ENCODE measurements at regions not wholly inside any gene's neighbourhood (a gene's known extent, or its start where the extent isn't known, plus 50 kb on each side); places are given as distances from the start of the nearest gene placed in this dataset.

DNA sequence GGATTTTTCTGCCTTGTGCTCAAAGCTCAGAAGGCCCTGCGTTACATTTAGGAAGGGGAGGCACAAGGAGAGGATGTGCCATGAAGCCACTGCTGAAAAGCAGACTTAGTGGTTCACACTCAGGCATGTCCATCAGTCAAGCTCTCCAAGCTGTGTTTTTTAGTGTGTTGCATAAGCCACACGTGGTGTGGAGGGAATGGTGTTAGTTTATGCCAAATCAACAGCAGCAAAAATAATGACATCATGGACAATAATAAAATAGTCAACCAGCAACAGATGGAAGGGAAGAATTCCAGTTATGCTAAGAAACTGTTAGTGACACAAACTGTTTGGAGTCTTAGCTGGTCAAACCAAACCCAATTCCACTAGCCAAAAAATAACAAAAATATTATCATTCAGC lies 438.3 kb downstream of the NPIPA7 start:
- ChIA-PET CTCF (no interaction called here), POLR2A (ENCODE audit: unreplicated experiment) (no interaction called here)
- DNase-seq (no peak), ATAC-seq (ENCODE audit: low read depth) (no peak)
- no peak for TF ChIP-seq FOS (IDR thresholded peaks at IDR 0.05; ENCODE audit: low read depth, low read length)
- TF ChIP-seq BHLHE40 (IDR thresholded peaks at IDR 0.05; ENCODE audit: low read depth, low read length): no peak
- TF ChIP-seq, protein P1, sequence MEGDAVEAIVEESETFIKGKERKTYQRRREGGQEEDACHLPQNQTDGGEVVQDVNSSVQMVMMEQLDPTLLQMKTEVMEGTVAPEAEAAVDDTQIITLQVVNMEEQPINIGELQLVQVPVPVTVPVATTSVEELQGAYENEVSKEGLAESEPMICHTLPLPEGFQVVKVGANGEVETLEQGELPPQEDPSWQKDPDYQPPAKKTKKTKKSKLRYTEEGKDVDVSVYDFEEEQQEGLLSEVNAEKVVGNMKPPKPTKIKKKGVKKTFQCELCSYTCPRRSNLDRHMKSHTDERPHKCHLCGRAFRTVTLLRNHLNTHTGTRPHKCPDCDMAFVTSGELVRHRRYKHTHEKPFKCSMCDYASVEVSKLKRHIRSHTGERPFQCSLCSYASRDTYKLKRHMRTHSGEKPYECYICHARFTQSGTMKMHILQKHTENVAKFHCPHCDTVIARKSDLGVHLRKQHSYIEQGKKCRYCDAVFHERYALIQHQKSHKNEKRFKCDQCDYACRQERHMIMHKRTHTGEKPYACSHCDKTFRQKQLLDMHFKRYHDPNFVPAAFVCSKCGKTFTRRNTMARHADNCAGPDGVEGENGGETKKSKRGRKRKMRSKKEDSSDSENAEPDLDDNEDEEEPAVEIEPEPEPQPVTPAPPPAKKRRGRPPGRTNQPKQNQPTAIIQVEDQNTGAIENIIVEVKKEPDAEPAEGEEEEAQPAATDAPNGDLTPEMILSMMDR (conservative IDR thresholded peaks at IDR 0.05; ENCODE audit: low read depth, low read length): no peak
- TF ChIP-seq, protein P2, sequence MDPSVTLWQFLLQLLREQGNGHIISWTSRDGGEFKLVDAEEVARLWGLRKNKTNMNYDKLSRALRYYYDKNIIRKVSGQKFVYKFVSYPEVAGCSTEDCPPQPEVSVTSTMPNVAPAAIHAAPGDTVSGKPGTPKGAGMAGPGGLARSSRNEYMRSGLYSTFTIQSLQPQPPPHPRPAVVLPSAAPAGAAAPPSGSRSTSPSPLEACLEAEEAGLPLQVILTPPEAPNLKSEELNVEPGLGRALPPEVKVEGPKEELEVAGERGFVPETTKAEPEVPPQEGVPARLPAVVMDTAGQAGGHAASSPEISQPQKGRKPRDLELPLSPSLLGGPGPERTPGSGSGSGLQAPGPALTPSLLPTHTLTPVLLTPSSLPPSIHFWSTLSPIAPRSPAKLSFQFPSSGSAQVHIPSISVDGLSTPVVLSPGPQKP (IDR thresholded peaks at IDR 0.05; ENCODE audit: borderline replicate concordance, low read depth, low read length): no peak
- no peak for TF ChIP-seq CHD1 (IDR thresholded peaks at IDR 0.05; ENCODE audit: low read depth, low read length)
- TF ChIP-seq MAZ (IDR thresholded peaks at IDR 0.05; ENCODE audit: borderline replicate concordance, low read depth, low read length): no peak
- TF ChIP-seq RAD21 (IDR thresholded peaks at IDR 0.05; ENCODE audit: low read length): no peak
- TF ChIP-seq RFX5 (IDR thresholded peaks at IDR 0.05; ENCODE audit: low read depth, low read length): no peak
- TF ChIP-seq POLR2A (IDR thresholded peaks at IDR 0.05; ENCODE audit: low read depth, low read length): no peak
- TF ChIP-seq SMC3 (IDR thresholded peaks at IDR 0.05; ENCODE audit: low read depth, low read length): no peak
- no peak for TF ChIP-seq NFE2L2 (IDR thresholded peaks at IDR 0.05; ENCODE audit: low read depth, low read length)
- no peak for TF ChIP-seq CEBPB (IDR thresholded peaks at IDR 0.05; ENCODE audit: low read depth, low read length)
- Histone ChIP-seq H3K18ac (ENCODE audit: low read depth, low read length) (no peak overlapping the region), H4K91ac (ENCODE audit: insufficient read depth, low read depth, low read length) (no peak overlapping the region), H4K5ac (ENCODE audit: low read depth, low read length) (no peak overlapping the region), H3K4me3 (ENCODE audit: insufficient read depth, low read depth, low read length) (no peak overlapping the region), H2BK5ac (ENCODE audit: low read depth, low read length, poor library complexity, severe bottlenecking) (no peak overlapping the region), H2BK20ac (ENCODE audit: low read depth, low read length) (no peak overlapping the region), H3K79me1 (ENCODE audit: low read depth in 1 of 2, low read length in 2 of 2) (no peaks in the 10 kb centered on the region), H4K8ac (ENCODE audit: low read depth in 2 of 2, low read length in 2 of 2) (no peak overlapping the region), H3K4me2 (ENCODE audit: low read depth, low read length) (no peak overlapping the region), H3K14ac (replicated peaks; ENCODE audit: low read depth, low read length) (no peak overlapping the region), H2AFZ (replicated peaks; ENCODE audit: low read length, poor library complexity) (no peak overlapping the region), H2AK5ac (ENCODE audit: low read depth, low read length) (no peak overlapping the region), H3K27me3 (ENCODE audit: control insufficient read depth, insufficient read depth, low read length) (no peaks in the 10 kb centered on the region), H3K4me1 (ENCODE audit: control insufficient read depth, insufficient read depth, low read length) (no peaks in the 10 kb centered on the region), H3K9ac (ENCODE audit: low read depth, low read length) (no peak overlapping the region), H4K20me1 (ENCODE audit: insufficient read depth, low read length) (no peaks in the 10 kb centered on the region), H3K27ac (ENCODE audit: insufficient read depth, low read length) (no peak overlapping the region), H3K9me1 (ENCODE audit: insufficient read depth, low read length) (no peaks in the 10 kb centered on the region), H3K56ac (ENCODE audit: extremely low read depth, insufficient read depth, low read length) (no peak overlapping the region), H3K9me3 (ENCODE audit: control insufficient read depth, insufficient read depth, low read length) (peaks cover 13% of the 10 kb centered on the region; the same call in 1 of the 2 replicates), H3K36me3 (ENCODE audit: control insufficient read depth, insufficient read depth, low read length) (no peaks in the 10 kb centered on the region), H2AK9ac (replicated peaks; ENCODE audit: low read depth, low read length, poor library complexity) (no peak overlapping the region), H3K23ac (ENCODE audit: low read depth, low read length) (no peak overlapping the region), H2BK120ac (ENCODE audit: low read depth, low read length) (no peak overlapping the region), H2BK15ac (ENCODE audit: low read depth, low read length) (no peak overlapping the region), H3K4ac (ENCODE audit: low read depth, low read length) (no peak overlapping the region)
- intact Hi-C loops (cut with micrococcal nuclease) (no loop called here), dilution Hi-C loops (cut with HindIII; ENCODE audit: low sequenced_read_pairs, unreplicated experiment) (no loop called here), in situ Hi-C loops (cut with MboI; ENCODE audit: low sequenced_read_pairs) (no loop called here)
- BruUV-seq (replicated peaks): no TSS peak
- WGBS, 2 experiments (ENCODE audit: extremely low coverage in 2 of 2, insufficient read length in 1 of 2): no CpG with 5 or more reads among the region's 2 CpGs
